K562 (cell line): ENCODE measurements at regions not wholly inside any gene's neighbourhood (a gene's known extent, or its start where the extent isn't known, plus 50 kb on each side); places are given as distances from the start of the nearest gene placed in this dataset.
A peak's percentile ranks its signal among the peaks of the same experiment; 100 is the strongest.

Source experiments
- ARHGAP35 ChIP-seq: fragments of 450-650 bp; IDR thresholded peaks from 2 replicates; pipeline ENCODE4 v1.6.1; 2018; ENCODE audit not compliant: partially characterized antibody
- CXXC5 ChIP-seq: fragments of 250-450 bp; sonication (Bioruptor Pico); IDR thresholded peaks from 2 replicates; pipeline ENCODE4 v1.8.0; 2022; ENCODE audit warnings: inconsistent platforms, mild to moderate bottlenecking, moderate library complexity
- EP300 ChIP-seq: IDR thresholded peaks from 2 replicates; pipeline ENCODE4 v1.6.1; 2012; ENCODE audit warnings: low read length, improper control_type of control experiment
- FUS ChIP-seq: fragments of 200-400 bp; formaldehyde crosslinking; optimal IDR thresholded peaks from 2 replicates; pipeline ENCODE3; 2017; ENCODE audit warnings: low read depth, low read length
- LEF1 ChIP-seq: fragments of 450-650 bp; IDR thresholded peaks from 2 replicates; pipeline ENCODE4 v1.6.1; 2016; ENCODE audit warnings: mild to moderate bottlenecking
- MAFG ChIP-seq: fragments of 450-650 bp; conservative IDR thresholded peaks from 2 replicates; pipeline ENCODE4 v1.6.1; 2016; ENCODE audit warnings: missing genetic modification characterization, missing compliant biosample characterization
- NFRKB ChIP-seq: fragments of 450-650 bp; IDR thresholded peaks from 2 replicates; pipeline ENCODE4 v1.6.1; 2016; ENCODE audit warnings: low read depth
- POLR2G ChIP-seq: fragments of 200-400 bp; formaldehyde crosslinking; IDR thresholded peaks from 2 replicates; pipeline ENCODE4 v1.6.1; 2017; ENCODE audit warnings: low read depth, mild to moderate bottlenecking, antibody characterized with exemption, low read length, moderate library complexity
- PTBP1 ChIP-seq: fragments of 200-400 bp; formaldehyde crosslinking; IDR thresholded peaks from 2 replicates; pipeline ENCODE4 v1.6.1; 2017; ENCODE audit warnings: low read depth, low read length
- RAD51 ChIP-seq: fragments of 450-650 bp; IDR thresholded peaks from 2 replicates; pipeline ENCODE4 v1.7.1; 2016; ENCODE audit warnings: low read depth, mild to moderate bottlenecking, borderline replicate concordance
- RBM34 ChIP-seq: fragments of 200-400 bp; formaldehyde crosslinking; IDR thresholded peaks from 2 replicates; pipeline ENCODE4 v1.6.1; 2018; ENCODE audit warnings: low read length, borderline replicate concordance; ENCODE audit not compliant: insufficient read depth
- RUNX1 ChIP-seq: sonication (generic); IDR thresholded peaks from 2 replicates; pipeline ENCODE4 v1.6.1; 2016; ENCODE audit warnings: antibody characterized with exemption, low read depth
- SP2 ChIP-seq: IDR thresholded peaks from 2 replicates; pipeline ENCODE4 v1.6.1; 2011; ENCODE audit warnings: mild to moderate bottlenecking, low read depth, low read length, moderate library complexity; ENCODE audit not compliant: poor library complexity, severe bottlenecking; ENCODE audit errors: extremely low read depth
- TCF3 ChIP-seq: sonication (generic); formaldehyde crosslinking; IDR thresholded peaks from 2 replicates; pipeline ENCODE4 v1.4.0; 2020; ENCODE audit warnings: mild to moderate bottlenecking, missing genetic modification reagents
- ZFX ChIP-seq: sonication (generic); formaldehyde crosslinking; IDR thresholded peaks from 2 replicates; pipeline ENCODE4 v1.8.0; 2022; ENCODE audit warnings: mild to moderate bottlenecking, missing genetic modification reagents, moderate library complexity
- ZNF253 ChIP-seq: fragments of 250-450 bp; sonication (Bioruptor Pico); conservative IDR thresholded peaks from 2 replicates; pipeline ENCODE4 v1.6.1; 2021; ENCODE audit warnings: mild to moderate bottlenecking
- ZNF668 ChIP-seq: fragments of 250-450 bp; sonication (Bioruptor Pico); IDR thresholded peaks from 2 replicates; pipeline ENCODE4 v1.8.0; 2022; ENCODE audit warnings: mild to moderate bottlenecking, inconsistent platforms
- ZNF766 ChIP-seq: fragments of 200-800 bp; sonication (Bioruptor generic); conservative IDR thresholded peaks from 2 replicates; pipeline ENCODE4 v1.6.1; 2016; ENCODE audit warnings: missing genetic modification characterization, missing compliant biosample characterization
- TF ChIP-seq, protein P1 (sequence below): fragments of 250-450 bp; sonication (Bioruptor Pico); IDR thresholded peaks from 2 replicates; pipeline ENCODE4 v1.5.0; 2021
- TF ChIP-seq, protein P2 (sequence below): fragments of 250-450 bp; sonication (Bioruptor Pico); IDR thresholded peaks from 2 replicates; pipeline ENCODE4 v1.8.0; 2022; ENCODE audit warnings: moderate library complexity, mild to moderate bottlenecking, inconsistent platforms
- TF ChIP-seq, protein P3 (sequence below): sonication (generic); IDR thresholded peaks from 2 replicates; pipeline ENCODE4 v1.6.1; 2016
- TF ChIP-seq, protein P4 (sequence below): sonication (generic); formaldehyde crosslinking; IDR thresholded peaks from 2 replicates; pipeline ENCODE4 v1.8.1; 2023; ENCODE audit warnings: missing genetic modification reagents, mild to moderate bottlenecking, borderline replicate concordance

DNA sequence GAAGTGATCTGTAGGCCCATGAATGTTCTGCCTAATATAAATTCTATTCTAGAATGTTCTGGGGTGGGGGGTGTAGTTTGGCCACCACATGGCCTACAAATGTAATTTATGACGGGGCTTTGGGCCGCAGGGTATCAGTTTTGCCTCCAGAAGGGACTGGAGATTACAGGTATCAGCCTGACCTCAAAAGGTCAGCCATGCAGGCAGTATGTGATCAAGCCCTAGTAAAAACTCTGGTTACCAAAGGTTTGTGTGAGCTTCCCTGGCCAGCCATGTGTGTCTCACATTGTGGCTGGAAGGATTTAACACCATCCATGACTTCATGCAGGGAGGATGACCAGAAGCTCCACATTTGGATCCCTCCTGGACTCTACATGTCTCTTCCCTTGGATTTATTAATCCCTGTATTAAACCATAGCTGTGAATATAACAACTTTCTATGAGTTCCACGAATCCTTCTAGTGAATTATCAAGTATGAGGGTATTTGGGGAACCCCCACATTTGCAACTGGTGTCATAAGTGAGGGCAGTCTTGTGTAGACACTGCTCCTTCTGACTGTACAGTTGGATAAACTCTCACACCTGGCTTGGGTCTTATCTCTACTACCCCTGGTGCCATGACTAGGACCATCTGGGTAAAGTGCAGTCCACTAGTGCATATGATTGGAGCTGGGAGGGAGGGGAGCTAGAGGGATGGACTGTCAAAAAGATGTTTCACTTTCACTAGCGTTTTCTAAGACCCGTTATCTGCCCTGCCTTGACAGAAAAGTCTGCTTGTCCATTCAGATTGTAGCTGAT lies 50.0 kb upstream of the RFX7 start (continued):
- no peak for TF ChIP-seq LEF1
- no peak for TF ChIP-seq ZNF668 (CRISPR knock-in tag)
- no peak for TF ChIP-seq SP2
- TF ChIP-seq, protein P1, sequence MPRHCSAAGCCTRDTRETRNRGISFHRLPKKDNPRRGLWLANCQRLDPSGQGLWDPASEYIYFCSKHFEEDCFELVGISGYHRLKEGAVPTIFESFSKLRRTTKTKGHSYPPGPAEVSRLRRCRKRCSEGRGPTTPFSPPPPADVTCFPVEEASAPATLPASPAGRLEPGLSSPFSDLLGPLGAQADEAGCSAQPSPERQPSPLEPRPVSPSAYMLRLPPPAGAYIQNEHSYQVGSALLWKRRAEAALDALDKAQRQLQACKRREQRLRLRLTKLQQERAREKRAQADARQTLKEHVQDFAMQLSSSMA (CRISPR knock-in tag): no peak
- TF ChIP-seq RUNX1: no peak
- TF ChIP-seq, protein P2, sequence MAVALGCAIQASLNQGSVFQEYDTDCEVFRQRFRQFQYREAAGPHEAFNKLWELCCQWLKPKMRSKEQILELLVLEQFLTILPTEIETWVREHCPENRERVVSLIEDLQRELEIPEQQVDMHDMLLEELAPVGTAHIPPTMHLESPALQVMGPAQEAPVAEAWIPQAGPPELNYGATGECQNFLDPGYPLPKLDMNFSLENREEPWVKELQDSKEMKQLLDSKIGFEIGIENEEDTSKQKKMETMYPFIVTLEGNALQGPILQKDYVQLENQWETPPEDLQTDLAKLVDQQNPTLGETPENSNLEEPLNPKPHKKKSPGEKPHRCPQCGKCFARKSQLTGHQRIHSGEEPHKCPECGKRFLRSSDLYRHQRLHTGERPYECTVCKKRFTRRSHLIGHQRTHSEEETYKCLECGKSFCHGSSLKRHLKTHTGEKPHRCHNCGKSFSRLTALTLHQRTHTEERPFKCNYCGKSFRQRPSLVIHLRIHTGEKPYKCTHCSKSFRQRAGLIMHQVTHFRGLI (CRISPR knock-in tag): no peak
- TF ChIP-seq, protein P3, sequence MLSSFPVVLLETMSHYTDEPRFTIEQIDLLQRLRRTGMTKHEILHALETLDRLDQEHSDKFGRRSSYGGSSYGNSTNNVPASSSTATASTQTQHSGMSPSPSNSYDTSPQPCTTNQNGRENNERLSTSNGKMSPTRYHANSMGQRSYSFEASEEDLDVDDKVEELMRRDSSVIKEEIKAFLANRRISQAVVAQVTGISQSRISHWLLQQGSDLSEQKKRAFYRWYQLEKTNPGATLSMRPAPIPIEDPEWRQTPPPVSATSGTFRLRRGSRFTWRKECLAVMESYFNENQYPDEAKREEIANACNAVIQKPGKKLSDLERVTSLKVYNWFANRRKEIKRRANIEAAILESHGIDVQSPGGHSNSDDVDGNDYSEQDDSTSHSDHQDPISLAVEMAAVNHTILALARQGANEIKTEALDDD: peak; percentile 62; the same call in 1 of the 2 replicates
- TF ChIP-seq ZNF766: no peak
- no peak for TF ChIP-seq PTBP1
- no peak for TF ChIP-seq POLR2G
- TF ChIP-seq TCF3: peak; percentile 65
- no peak for TF ChIP-seq RAD51
- no peak; the same call in 1 of the 2 replicates for TF ChIP-seq EP300
- TF ChIP-seq, protein P4, sequence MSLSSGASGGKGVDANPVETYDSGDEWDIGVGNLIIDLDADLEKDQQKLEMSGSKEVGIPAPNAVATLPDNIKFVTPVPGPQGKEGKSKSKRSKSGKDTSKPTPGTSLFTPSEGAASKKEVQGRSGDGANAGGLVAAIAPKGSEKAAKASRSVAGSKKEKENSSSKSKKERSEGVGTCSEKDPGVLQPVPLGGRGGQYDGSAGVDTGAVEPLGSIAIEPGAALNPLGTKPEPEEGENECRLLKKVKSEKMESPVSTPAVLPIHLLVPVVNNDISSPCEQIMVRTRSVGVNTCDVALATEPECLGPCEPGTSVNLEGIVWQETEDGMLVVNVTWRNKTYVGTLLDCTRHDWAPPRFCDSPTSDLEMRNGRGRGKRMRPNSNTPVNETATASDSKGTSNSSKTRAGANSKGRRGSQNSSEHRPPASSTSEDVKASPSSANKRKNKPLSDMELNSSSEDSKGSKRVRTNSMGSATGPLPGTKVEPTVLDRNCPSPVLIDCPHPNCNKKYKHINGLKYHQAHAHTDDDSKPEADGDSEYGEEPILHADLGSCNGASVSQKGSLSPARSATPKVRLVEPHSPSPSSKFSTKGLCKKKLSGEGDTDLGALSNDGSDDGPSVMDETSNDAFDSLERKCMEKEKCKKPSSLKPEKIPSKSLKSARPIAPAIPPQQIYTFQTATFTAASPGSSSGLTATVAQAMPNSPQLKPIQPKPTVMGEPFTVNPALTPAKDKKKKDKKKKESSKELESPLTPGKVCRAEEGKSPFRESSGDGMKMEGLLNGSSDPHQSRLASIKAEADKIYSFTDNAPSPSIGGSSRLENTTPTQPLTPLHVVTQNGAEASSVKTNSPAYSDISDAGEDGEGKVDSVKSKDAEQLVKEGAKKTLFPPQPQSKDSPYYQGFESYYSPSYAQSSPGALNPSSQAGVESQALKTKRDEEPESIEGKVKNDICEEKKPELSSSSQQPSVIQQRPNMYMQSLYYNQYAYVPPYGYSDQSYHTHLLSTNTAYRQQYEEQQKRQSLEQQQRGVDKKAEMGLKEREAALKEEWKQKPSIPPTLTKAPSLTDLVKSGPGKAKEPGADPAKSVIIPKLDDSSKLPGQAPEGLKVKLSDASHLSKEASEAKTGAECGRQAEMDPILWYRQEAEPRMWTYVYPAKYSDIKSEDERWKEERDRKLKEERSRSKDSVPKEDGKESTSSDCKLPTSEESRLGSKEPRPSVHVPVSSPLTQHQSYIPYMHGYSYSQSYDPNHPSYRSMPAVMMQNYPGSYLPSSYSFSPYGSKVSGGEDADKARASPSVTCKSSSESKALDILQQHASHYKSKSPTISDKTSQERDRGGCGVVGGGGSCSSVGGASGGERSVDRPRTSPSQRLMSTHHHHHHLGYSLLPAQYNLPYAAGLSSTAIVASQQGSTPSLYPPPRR (CRISPR knock-in tag): no peak
- TF ChIP-seq ZNF253 (CRISPR knock-in tag): no peak
- TF ChIP-seq ZFX: no peak; the same call in 1 of the 2 replicates
- no peak for TF ChIP-seq RBM34
- no peak for TF ChIP-seq ARHGAP35
- no peak for TF ChIP-seq FUS
- 0 out of 2 replicates have a peak, but pooled peaks have one; percentile 25 for TF ChIP-seq CXXC5 (CRISPR knock-in tag)
- no peak for TF ChIP-seq NFRKB
- TF ChIP-seq MAFG (tag): no peak
